ENCODE measurements at regions not wholly inside any gene's neighbourhood (a gene's known extent, or its start where the extent isn't known, plus 50 kb on each side); places are given as distances from the start of the nearest gene placed in this dataset.

- Mint-ChIP-seq H3K4me1 (no peaks in the 10 kb centered on the region), H3K36me3 (no peaks in the 10 kb centered on the region), H3K4me3 (no peak overlapping the region), H3K9me3 (peaks cover 0 to 14% (median 8%) of the 10 kb centered on the region in 3 donors), H3K27me3 (peaks cover 2 to 4% of the 10 kb centered on the region in 2 donors), H3K27ac (no peak overlapping the region)
- Histone ChIP-seq H3K4me3 (ENCODE audit: control insufficient read depth in 1 of 2, extremely low read depth in 1 of 2, low read length in 1 of 2) (no peak overlapping the region), H3K4me1 (ENCODE audit: control insufficient read depth in 1 of 2, extremely low read depth in 1 of 2, insufficient read depth in 2 of 2, low read length in 2 of 2) (no peaks in the 10 kb centered on the region), H3K27ac (ENCODE audit: low read length) (no peak overlapping the region), H3K27me3 (replicated peaks in 1 of 2; ENCODE audit: control insufficient read depth in 2 of 2, extremely low read depth in 1 of 2, insufficient read depth in 2 of 2, low read length in 1 of 2) (peaks cover 0 to 3% of the 10 kb centered on the region in 2 experiments), H3K9me3 (no peaks in the 10 kb centered on the region), H3K36me3 (ENCODE audit: control insufficient read depth in 2 of 2, extremely low read depth in 1 of 2, insufficient read depth in 1 of 2, low read length in 1 of 2) (no peaks in the 10 kb centered on the region)
- no peak for DNase-seq
- ATAC-seq (replicated peaks in 1 of 4): no peak
- ChIA-PET POLR2A (no interaction called here), CTCF (interaction anchor here in 1 of 2 donors (0.6 kb wide), 1 partner anchor 625 kb away, joined by 3 read pairs; no protein-coding TSS in a partner anchor)
- 60% methylated on average over 1 of the region's 6 CpGs for WGBS (ENCODE audit: insufficient coverage)
Measured at GRCh38 chr10:21019436-21019835, 122.3 kb upstream of the NEBL start.

GRCh38 chr10:21015851-21016250 is 118.7 kb upstream of the NEBL start:
- Mint-ChIP-seq H3K4me1 (no peaks in the 10 kb centered on the region), H3K27me3 (peaks cover 0 to 4% of the 10 kb centered on the region in 2 donors), H3K9me3 (peaks cover 0 to 11% (median 7%) of the 10 kb centered on the region in 3 donors), H3K27ac (no peak overlapping the region), H3K36me3 (no peaks in the 10 kb centered on the region), H3K4me3 (no peak overlapping the region)
- no peak for DNase-seq
- no peaks in the 10 kb centered on the region for H3K4me1 ChIP-seq (ENCODE audit: control insufficient read depth in 1 of 2, extremely low read depth in 1 of 2, insufficient read depth in 2 of 2, low read length in 2 of 2)
- ATAC-seq (replicated peaks in 1 of 4): no peak
- H3K27ac ChIP-seq (ENCODE audit: low read length): no peak overlapping the region
- ChIA-PET POLR2A (no interaction called here), CTCF (no interaction called here)
- no peaks in the 10 kb centered on the region for H3K36me3 ChIP-seq (ENCODE audit: control insufficient read depth in 2 of 2, extremely low read depth in 1 of 2, insufficient read depth in 1 of 2, low read length in 1 of 2)
- H3K4me3 ChIP-seq (ENCODE audit: control insufficient read depth in 1 of 2, extremely low read depth in 1 of 2, low read length in 1 of 2): no peak overlapping the region
- 50% methylated on average over 1 of the region's 4 CpGs for WGBS (ENCODE audit: insufficient coverage)
- no peaks in the 10 kb centered on the region for H3K9me3 ChIP-seq
- peaks cover 0 to 3% of the 10 kb centered on the region in 2 experiments for H3K27me3 ChIP-seq (replicated peaks in 1 of 2; ENCODE audit: control insufficient read depth in 2 of 2, extremely low read depth in 1 of 2, insufficient read depth in 2 of 2, low read length in 1 of 2)

- peaks cover 0 to 1% of the 10 kb centered on the region in 2 donors for H3K27me3 Mint-ChIP-seq
- no peak overlapping the region for H3K4me3 Mint-ChIP-seq
- H3K4me1 Mint-ChIP-seq: no peaks in the 10 kb centered on the region
- no peak overlapping the region for H3K4me3 ChIP-seq (ENCODE audit: control insufficient read depth in 1 of 2, extremely low read depth in 1 of 2, low read length in 1 of 2)
- 80% methylated on average over 1 of the region's 3 CpGs for WGBS (ENCODE audit: insufficient coverage)
- DNase-seq (no peak), ATAC-seq (replicated peaks in 1 of 4) (no peak)
- ChIA-PET POLR2A (no interaction called here), CTCF (no interaction called here)
- no peaks in the 10 kb centered on the region for H3K9me3 ChIP-seq
- H3K27ac Mint-ChIP-seq: no peak overlapping the region
- no peaks in the 10 kb centered on the region for H3K36me3 ChIP-seq (ENCODE audit: control insufficient read depth in 2 of 2, extremely low read depth in 1 of 2, insufficient read depth in 1 of 2, low read length in 1 of 2)
- H3K27ac ChIP-seq (ENCODE audit: low read length): no peak overlapping the region
- peaks cover 0 to 1% (median 0%) of the 10 kb centered on the region in 3 donors for H3K9me3 Mint-ChIP-seq
- H3K36me3 Mint-ChIP-seq: no peaks in the 10 kb centered on the region
- peaks cover 0 to 3% of the 10 kb centered on the region in 2 experiments for H3K27me3 ChIP-seq (replicated peaks in 1 of 2; ENCODE audit: control insufficient read depth in 2 of 2, extremely low read depth in 1 of 2, insufficient read depth in 2 of 2, low read length in 1 of 2)
- no peaks in the 10 kb centered on the region for H3K4me1 ChIP-seq (ENCODE audit: control insufficient read depth in 1 of 2, extremely low read depth in 1 of 2, insufficient read depth in 2 of 2, low read length in 2 of 2)
Measured at GRCh38 chr10:21014141-21014540, 117.0 kb upstream of the NEBL start.

- WGBS (ENCODE audit: insufficient coverage): 73% methylated on average over 2 of the region's 4 CpGs
- CTCF ChIA-PET: no interaction called here
- POLR2A ChIA-PET: no interaction called here
Measured at GRCh38 chr10:21011433-21012018, 114.4 kb upstream of the NEBL start.

DNA sequence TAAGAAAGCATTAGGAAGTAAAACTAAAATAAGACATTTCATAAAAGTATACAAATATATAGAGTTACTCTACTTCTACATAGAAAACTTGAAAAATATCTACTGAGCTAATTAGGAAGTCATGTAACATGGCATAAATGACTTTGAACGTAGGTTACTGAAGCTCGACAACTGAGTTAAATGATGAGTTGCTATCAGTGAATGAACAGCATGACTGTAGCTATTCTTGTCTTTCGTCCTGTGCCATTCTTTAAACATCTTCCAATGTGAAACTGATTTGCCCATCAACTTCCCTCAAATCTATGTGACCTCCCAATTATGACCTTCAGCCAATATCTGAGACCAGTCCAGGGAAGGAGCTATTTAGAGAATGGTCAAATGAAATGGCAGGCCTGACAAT is 113.5 kb upstream of the NEBL start:
- no peak overlapping the region for H3K27ac Mint-ChIP-seq
- no peaks in the 10 kb centered on the region for H3K9me3 Mint-ChIP-seq
- H3K4me3 Mint-ChIP-seq: no peak overlapping the region
- no peak for DNase-seq
- POLR2A ChIA-PET: no interaction called here
- WGBS (ENCODE audit: insufficient coverage): no CpG with 5 or more reads among the region's 3 CpGs
- H3K27me3 ChIP-seq (replicated peaks in 1 of 2; ENCODE audit: control insufficient read depth in 2 of 2, extremely low read depth in 1 of 2, insufficient read depth in 2 of 2, low read length in 1 of 2): peaks cover 0 to 3% of the 10 kb centered on the region in 2 experiments
- H3K4me1 ChIP-seq (ENCODE audit: control insufficient read depth in 1 of 2, extremely low read depth in 1 of 2, insufficient read depth in 2 of 2, low read length in 2 of 2): no peaks in the 10 kb centered on the region
- CTCF ChIA-PET: no interaction called here
- no peaks in the 10 kb centered on the region for H3K36me3 Mint-ChIP-seq
- H3K4me3 ChIP-seq (ENCODE audit: control insufficient read depth in 1 of 2, extremely low read depth in 1 of 2, low read length in 1 of 2): no peak overlapping the region
- H3K4me1 Mint-ChIP-seq: no peaks in the 10 kb centered on the region
- no peaks in the 10 kb centered on the region for H3K36me3 ChIP-seq (ENCODE audit: control insufficient read depth in 2 of 2, extremely low read depth in 1 of 2, insufficient read depth in 1 of 2, low read length in 1 of 2)
- no peaks in the 10 kb centered on the region for H3K27me3 Mint-ChIP-seq
- no peak for ATAC-seq (replicated peaks in 1 of 4)
- no peak overlapping the region for H3K27ac ChIP-seq (ENCODE audit: low read length)
- H3K9me3 ChIP-seq: no peaks in the 10 kb centered on the region

More at GRCh38 chr10:21011433-21012018, 114.4 kb upstream of the NEBL start:
- H3K27ac Mint-ChIP-seq: no peak overlapping the region
- Histone ChIP-seq H3K9me3 (no peaks in the 10 kb centered on the region), H3K36me3 (ENCODE audit: control insufficient read depth in 2 of 2, extremely low read depth in 1 of 2, insufficient read depth in 1 of 2, low read length in 1 of 2) (no peaks in the 10 kb centered on the region), H3K27me3 (replicated peaks in 1 of 2; ENCODE audit: control insufficient read depth in 2 of 2, extremely low read depth in 1 of 2, insufficient read depth in 2 of 2, low read length in 1 of 2) (peaks cover 0 to 3% of the 10 kb centered on the region in 2 experiments), H3K4me3 (ENCODE audit: control insufficient read depth in 1 of 2, extremely low read depth in 1 of 2, low read length in 1 of 2) (no peak overlapping the region), H3K27ac (ENCODE audit: low read length) (no peak overlapping the region), H3K4me1 (ENCODE audit: control insufficient read depth in 1 of 2, extremely low read depth in 1 of 2, insufficient read depth in 2 of 2, low read length in 2 of 2) (no peaks in the 10 kb centered on the region)
- no peak overlapping the region for H3K4me3 Mint-ChIP-seq
- no peak for ATAC-seq (replicated peaks in 1 of 4)
- H3K4me1 Mint-ChIP-seq: no peaks in the 10 kb centered on the region
- H3K9me3 Mint-ChIP-seq: no peaks in the 10 kb centered on the region
- no peak for DNase-seq
- no peaks in the 10 kb centered on the region for H3K27me3 Mint-ChIP-seq
- no peaks in the 10 kb centered on the region for H3K36me3 Mint-ChIP-seq

GRCh38 chr10:21003240-21003822 is 106.2 kb upstream of the NEBL start:
- ChIA-PET POLR2A (no interaction called here), CTCF (no interaction called here)
- H3K4me3 ChIP-seq (ENCODE audit: control insufficient read depth in 1 of 2, extremely low read depth in 1 of 2, low read length in 1 of 2): no peak overlapping the region
- H3K27ac ChIP-seq (ENCODE audit: low read length): no peak overlapping the region
- no peaks in the 10 kb centered on the region for H3K4me1 ChIP-seq (ENCODE audit: control insufficient read depth in 1 of 2, extremely low read depth in 1 of 2, insufficient read depth in 2 of 2, low read length in 2 of 2)
- DNase-seq: no peak
- Mint-ChIP-seq H3K4me1 (peaks cover 0 to 5% (median 4%) of the 10 kb centered on the region in 3 donors), H3K9me3 (peaks cover 0 to 4% (median 0%) of the 10 kb centered on the region in 3 donors), H3K27ac (no peak overlapping the region), H3K4me3 (no peak overlapping the region), H3K36me3 (no peaks in the 10 kb centered on the region), H3K27me3 (no peaks in the 10 kb centered on the region)
- WGBS (ENCODE audit: insufficient coverage): 38% methylated on average over 1 of the region's 6 CpGs
- no peak for ATAC-seq (replicated peaks in 1 of 4)
- no peaks in the 10 kb centered on the region for H3K36me3 ChIP-seq (ENCODE audit: control insufficient read depth in 2 of 2, extremely low read depth in 1 of 2, insufficient read depth in 1 of 2, low read length in 1 of 2)
- no peaks in the 10 kb centered on the region for H3K9me3 ChIP-seq
- no peaks in the 10 kb centered on the region for H3K27me3 ChIP-seq (replicated peaks in 1 of 2; ENCODE audit: control insufficient read depth in 2 of 2, extremely low read depth in 1 of 2, insufficient read depth in 2 of 2, low read length in 1 of 2)

All from T-cell (primary cell).